Epithelial cell of proximal tubule (primary cell): ENCODE measurements at regions not wholly inside any gene's neighbourhood (a gene's known extent, or its start where the extent isn't known, plus 50 kb on each side); places are given as distances from the start of the nearest gene placed in this dataset.

Source experiments
- DNase-seq: peaks from one replicate; pipeline ENCODE4 v3.0.0-alpha.2; 2011; ENCODE audit warnings: low read depth
- H3K4me3 ChIP-seq: 2 replicates; pipeline ENCODE4 v1.5.1; 2011; ENCODE audit warnings: low read depth, mild to moderate bottlenecking, low read length
- CTCF ChIP-seq: conservative IDR thresholded peaks from 2 replicates; pipeline ENCODE4 v1.5.1; 2012; ENCODE audit warnings: low read depth, mild to moderate bottlenecking, low read length

GRCh38 chr6:139747154-139747553 lies 372.7 kb upstream of the CITED2 start:
- no peak overlapping the region for H3K4me3 ChIP-seq
- no peak for DNase-seq
- no peak for TF ChIP-seq CTCF

- no peak overlapping the region for H3K4me3 ChIP-seq
- DNase-seq: no peak
- TF ChIP-seq CTCF: no peak
Observed at GRCh38 chr6:139744891-139745290, 370.4 kb upstream of the CITED2 start.

- H3K4me3 ChIP-seq: no peak overlapping the region
- peak; percentile 98 for DNase-seq
- TF ChIP-seq CTCF: no peak
Observed at GRCh38 chr6:139743664-139744437, 369.4 kb upstream of the CITED2 start.

- no peak for TF ChIP-seq CTCF
- H3K4me3 ChIP-seq: no peak overlapping the region
- DNase-seq: no peak
Observed at GRCh38 chr6:139742671-139743070, 368.2 kb upstream of the CITED2 start.

- TF ChIP-seq CTCF: no peak
- DNase-seq: no peak
- no peak overlapping the region for H3K4me3 ChIP-seq
Observed at GRCh38 chr6:139738801-139739455, 364.5 kb upstream of the CITED2 start.

- DNase-seq: no peak
- no peak for TF ChIP-seq CTCF
Observed at GRCh38 chr6:139736325-139736906, 362.0 kb upstream of the CITED2 start.

More at GRCh38 chr6:139736325-139736906, 362.0 kb upstream of the CITED2 start:
- H3K4me3 ChIP-seq: no peak overlapping the region
